CD4-positive, alpha-beta T cell (primary cell): ENCODE measurements at regions not wholly inside any gene's neighbourhood (a gene's known extent, or its start where the extent isn't known, plus 50 kb on each side); places are given as distances from the start of the nearest gene placed in this dataset.

ENCODE experiments used
- ATAC-seq: fragments of 200-7000 bp; cut with Tn5 transposase; one replicate; pipeline ENCODE4 v1.10.0; 2022; ENCODE audit warnings: mild to moderate bottlenecking; ENCODE audit not compliant: poor library complexity
- CTCF ChIA-PET: fragments of 350-600 bp; sonication (Branson Sonifier 250); formaldehyde crosslinking; loops from one replicate; lab custom pipeline; 2021; ENCODE audit warnings: antibody characterized with exemption, inconsistent platforms; lab: Charles Lee
- POLR2A ChIA-PET: fragments of 350-600 bp; sonication (Branson Sonifier 250); formaldehyde crosslinking; loops from one replicate; lab custom pipeline; 2021; ENCODE audit warnings: antibody characterized with exemption, inconsistent platforms; lab: Charles Lee
- DNase-seq, 14 experiments: peaks; one replicate each; pipeline ENCODE4 v3.0.0-alpha.2; 2013 to 2020; ENCODE audit warnings: mixed read lengths in 2 of 14
- H3K27ac ChIP-seq, 2 donors: one replicate each; pipeline versions ENCODE4 v1.5.1 to v1.7.0; 2013; ENCODE audit warnings: low read length in 2 of 2, low read depth in 1 of 2, mild to moderate bottlenecking in 1 of 2
- H3K27me3 ChIP-seq, 2 experiments: 1 replicate in 1 of 2; 2 replicates in 1 of 2; pipeline versions ENCODE4 v1.6.1 to v1.7.0; 2013; ENCODE audit warnings: low read length in 2 of 2, control low read depth in 1 of 2, mild to moderate bottlenecking in 1 of 2, moderate library complexity in 1 of 2; ENCODE audit not compliant: insufficient read depth in 2 of 2, control insufficient read depth in 1 of 2
- H3K36me3 ChIP-seq: one replicate; pipeline ENCODE4 v1.6.1; 2013; ENCODE audit warnings: low read length, control low read depth; ENCODE audit not compliant: insufficient read depth
- H3K4me1 ChIP-seq: one replicate; pipeline ENCODE4 v1.6.1; 2013; ENCODE audit warnings: low read length, control low read depth; ENCODE audit not compliant: insufficient read depth
- H3K4me3 ChIP-seq: one replicate; pipeline ENCODE4 v1.5.1; 2013; ENCODE audit warnings: mild to moderate bottlenecking, low read length, moderate library complexity
- H3K9me3 ChIP-seq, 2 experiments: 1 replicate in 1 of 2; 2 replicates in 1 of 2; pipeline versions ENCODE4 v1.6.1 to v1.7.0; 2013; ENCODE audit warnings: low read length in 2 of 2, mild to moderate bottlenecking in 2 of 2, control low read depth in 1 of 2, moderate library complexity in 1 of 2; ENCODE audit not compliant: control insufficient read depth in 1 of 2, insufficient read depth in 1 of 2
- H3K27ac Mint-ChIP-seq: one replicate; pipeline ENCODE4 v1.8.0; 2020; ENCODE audit warnings: mixed read lengths
- H3K27me3 Mint-ChIP-seq: one replicate; pipeline ENCODE4 v1.8.0; 2021; ENCODE audit warnings: mixed read lengths
- H3K36me3 Mint-ChIP-seq: one replicate; pipeline ENCODE4 v1.8.0; 2021; ENCODE audit warnings: low read depth, mixed read lengths
- H3K4me1 Mint-ChIP-seq: one replicate; pipeline ENCODE4 v1.8.0; 2021; ENCODE audit warnings: low read depth, mixed read lengths
- H3K4me3 Mint-ChIP-seq: one replicate; pipeline ENCODE4 v1.8.0; 2020; ENCODE audit warnings: mild to moderate bottlenecking, mixed read lengths
- H3K9me3 Mint-ChIP-seq: one replicate; pipeline ENCODE4 v1.8.0; 2020; ENCODE audit warnings: mixed read lengths
- intact Hi-C, 2 experiments: fragments of 100-400 bp; cut with DNase I in 1 of 2; cut with micrococcal nuclease in 1 of 2; formaldehyde crosslinking; loops; one replicate each; pipeline versions ENCODE4 v1.15.1 to v1.9.0; 2023 to 2025; cut with DNase I, micrococcal nuclease
- TF ChIP-seq, protein P1 (sequence below): fragments of 200-600 bp; IDR thresholded peaks from one replicate; pipeline ENCODE4 v1.8.0; 2022; ENCODE audit warnings: antibody characterized with exemption, mild to moderate bottlenecking

DNA sequence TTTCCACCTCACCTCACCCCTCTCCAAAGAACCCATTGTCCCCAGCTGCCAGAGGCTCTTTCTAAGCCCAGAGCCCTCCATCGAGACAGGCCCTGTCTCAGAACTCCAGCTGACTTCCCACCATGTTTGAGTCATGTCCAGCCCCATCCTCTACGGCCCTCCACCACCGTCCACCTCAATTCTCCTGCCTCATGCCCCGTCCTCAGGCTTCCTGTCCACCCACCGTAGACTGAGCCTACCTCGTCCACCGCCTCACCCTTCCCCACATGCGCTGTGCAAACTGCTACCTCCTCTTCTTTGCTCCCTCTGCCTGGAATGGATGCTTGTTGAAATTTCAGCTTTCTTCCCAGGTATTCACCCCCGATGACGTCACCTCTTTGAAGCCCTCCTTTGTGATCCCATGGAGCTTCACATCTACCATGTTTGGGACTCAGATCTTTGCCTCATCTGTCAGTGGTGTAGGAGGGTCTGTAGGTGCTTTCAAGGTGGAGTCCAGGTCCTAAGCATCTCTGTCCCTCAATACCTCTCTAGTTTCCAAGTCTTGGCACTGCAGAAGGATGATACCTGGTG lies 149.0 kb downstream of the MRM1 start:
- Histone ChIP-seq H3K27me3 (no peaks in the 10 kb centered on the region), H3K4me1 (peaks cover under 1% of the 10 kb centered on the region), H3K36me3 (no peaks in the 10 kb centered on the region), H3K9me3 (no peaks in the 10 kb centered on the region), H3K4me3 (no peak overlapping the region), H3K27ac (no peak overlapping the region)
- no peaks in the 10 kb centered on the region for H3K9me3 Mint-ChIP-seq
- no peaks in the 10 kb centered on the region for H3K4me1 Mint-ChIP-seq
- ChIA-PET POLR2A (no interaction called here), CTCF (no interaction called here)
- peaks cover 11% of the 10 kb centered on the region for H3K27me3 Mint-ChIP-seq
- intact Hi-C loops: no loop called here
- no peaks in the 10 kb centered on the region for H3K36me3 Mint-ChIP-seq
- TF ChIP-seq, protein P1, sequence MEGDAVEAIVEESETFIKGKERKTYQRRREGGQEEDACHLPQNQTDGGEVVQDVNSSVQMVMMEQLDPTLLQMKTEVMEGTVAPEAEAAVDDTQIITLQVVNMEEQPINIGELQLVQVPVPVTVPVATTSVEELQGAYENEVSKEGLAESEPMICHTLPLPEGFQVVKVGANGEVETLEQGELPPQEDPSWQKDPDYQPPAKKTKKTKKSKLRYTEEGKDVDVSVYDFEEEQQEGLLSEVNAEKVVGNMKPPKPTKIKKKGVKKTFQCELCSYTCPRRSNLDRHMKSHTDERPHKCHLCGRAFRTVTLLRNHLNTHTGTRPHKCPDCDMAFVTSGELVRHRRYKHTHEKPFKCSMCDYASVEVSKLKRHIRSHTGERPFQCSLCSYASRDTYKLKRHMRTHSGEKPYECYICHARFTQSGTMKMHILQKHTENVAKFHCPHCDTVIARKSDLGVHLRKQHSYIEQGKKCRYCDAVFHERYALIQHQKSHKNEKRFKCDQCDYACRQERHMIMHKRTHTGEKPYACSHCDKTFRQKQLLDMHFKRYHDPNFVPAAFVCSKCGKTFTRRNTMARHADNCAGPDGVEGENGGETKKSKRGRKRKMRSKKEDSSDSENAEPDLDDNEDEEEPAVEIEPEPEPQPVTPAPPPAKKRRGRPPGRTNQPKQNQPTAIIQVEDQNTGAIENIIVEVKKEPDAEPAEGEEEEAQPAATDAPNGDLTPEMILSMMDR: no peak
- no peak overlapping the region for H3K4me3 Mint-ChIP-seq
- ATAC-seq: no peak
- no peak overlapping the region for H3K27ac Mint-ChIP-seq
- DNase-seq: no peak

DNA sequence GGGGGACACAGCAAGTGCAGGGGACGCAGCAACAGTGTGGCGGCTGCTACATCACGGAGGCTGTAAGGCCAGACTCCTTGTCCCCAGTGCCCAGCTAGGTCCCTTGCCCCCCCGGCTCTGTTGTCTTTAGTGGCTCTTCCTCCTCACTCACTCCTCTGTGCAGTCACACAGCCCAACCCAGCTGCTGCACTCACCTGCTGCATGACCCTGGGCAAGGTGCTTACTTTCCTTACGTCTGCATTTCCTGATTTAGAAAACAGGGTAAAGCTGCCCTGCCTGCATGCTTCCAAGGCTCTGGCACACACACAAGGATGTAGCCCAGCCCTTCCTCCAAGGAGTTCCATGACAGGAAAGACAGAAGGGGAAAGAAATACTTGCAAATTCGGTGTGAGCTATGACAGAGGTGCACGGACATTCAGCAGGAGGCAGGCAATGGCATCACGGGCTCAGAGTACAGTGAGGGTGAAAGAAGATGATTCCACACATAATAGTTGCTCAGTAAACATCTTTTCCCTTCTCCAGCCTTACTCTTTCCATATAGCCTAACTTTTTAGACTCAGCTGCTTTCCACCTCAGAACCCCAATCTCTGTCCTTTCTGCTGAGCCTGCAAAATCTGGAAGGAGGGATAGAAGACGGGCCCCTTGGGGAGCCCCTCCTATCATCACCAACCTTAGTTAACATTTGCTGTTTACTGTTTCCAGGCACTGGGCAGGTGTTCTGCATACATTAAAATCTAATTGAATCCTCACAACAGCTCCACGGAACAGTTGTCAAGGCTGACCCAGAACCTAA lies 150.9 kb downstream of the MRM1 start:
- Histone ChIP-seq H3K9me3 (no peaks in the 10 kb centered on the region), H3K27ac (no peak overlapping the region), H3K27me3 (no peaks in the 10 kb centered on the region), H3K4me3 (no peak overlapping the region), H3K4me1 (peaks cover 3% of the 10 kb centered on the region), H3K36me3 (no peaks in the 10 kb centered on the region)
- CTCF ChIA-PET: no interaction called here
- intact Hi-C loops: no loop called here
- TF ChIP-seq, protein P1: no peak
- Mint-ChIP-seq H3K9me3 (no peaks in the 10 kb centered on the region), H3K27ac (no peak overlapping the region), H3K4me3 (no peak overlapping the region), H3K27me3 (peaks cover 11% of the 10 kb centered on the region), H3K36me3 (no peaks in the 10 kb centered on the region), H3K4me1 (no peaks in the 10 kb centered on the region)
- POLR2A ChIA-PET: no interaction called here
- DNase-seq (no peak), ATAC-seq (no peak)

DNA sequence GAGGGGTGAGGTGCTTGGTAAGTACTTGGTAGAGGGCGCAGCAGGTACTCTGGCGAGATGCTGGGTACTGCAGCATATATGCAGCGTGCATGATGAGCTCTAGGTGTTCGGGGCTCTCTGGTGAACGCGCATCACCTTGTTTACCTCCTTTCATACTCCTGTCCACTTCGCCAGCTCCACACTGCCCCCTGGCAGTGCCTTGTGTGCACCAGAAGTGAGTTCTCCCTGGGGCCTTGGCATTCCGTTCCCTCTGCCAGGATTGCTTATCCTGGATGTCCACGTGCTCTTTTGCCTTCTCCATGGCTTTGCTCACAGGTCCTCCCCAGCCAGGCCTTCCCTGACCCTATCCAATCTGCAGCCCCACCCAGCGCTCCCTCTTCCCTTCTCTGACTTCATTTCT lies 154.2 kb downstream of the MRM1 start:
- H3K4me3 Mint-ChIP-seq: no peak overlapping the region
- Histone ChIP-seq H3K36me3 (no peaks in the 10 kb centered on the region), H3K9me3 (no peaks in the 10 kb centered on the region), H3K27ac (no peak overlapping the region), H3K27me3 (no peaks in the 10 kb centered on the region), H3K4me3 (no peak overlapping the region), H3K4me1 (peaks cover 3% of the 10 kb centered on the region)
- no peaks in the 10 kb centered on the region for H3K4me1 Mint-ChIP-seq
- CTCF ChIA-PET: interaction anchor here (0.8 to 1.3 kb wide), 3 partner anchors 126 to 153 kb away, joined by 3 to 5 read pairs (median 4); no protein-coding TSS in a partner anchor
- H3K27ac Mint-ChIP-seq: no peak overlapping the region
- ATAC-seq (peak; percentile 29), DNase-seq (peak in 13 of 14 experiments; percentile 9 to 60 (median 17))
- no peaks in the 10 kb centered on the region for H3K9me3 Mint-ChIP-seq
- intact Hi-C loops: loop anchor here (1.0 to 2.0 kb wide), 3 partner anchors 49 to 126 kb away; no protein-coding TSS in a partner anchor
- no peaks in the 10 kb centered on the region for H3K36me3 Mint-ChIP-seq
- peaks cover 6% of the 10 kb centered on the region for H3K27me3 Mint-ChIP-seq
- TF ChIP-seq, protein P1: peak; percentile 53
- POLR2A ChIA-PET: interaction anchor here (0.7 to 1.0 kb wide), 2 partner anchors 33 to 97 kb away, joined by 3 to 8 read pairs; no protein-coding TSS in a partner anchor
